GM23338 (cell line): ENCODE measurements at regions not wholly inside any gene's neighbourhood (a gene's known extent, or its start where the extent isn't known, plus 50 kb on each side); places are given as distances from the start of the nearest gene placed in this dataset.

Experiments used
- ATAC-seq: fragments of 200-7000 bp; cut with Tn5 transposase; 3 replicates; pipeline ENCODE4 v1.9.1; 2020
- DNase-seq: peaks from one replicate; pipeline ENCODE4 v3.0.0-alpha.2; 2015; ENCODE audit warnings: low spot score
- H2AFZ ChIP-seq: fragments of 200-600 bp; sonication (generic); 2 replicates; pipeline ENCODE4 v1.8.0; 2016; ENCODE audit warnings: antibody characterized with exemption, mild to moderate bottlenecking, moderate library complexity
- H3F3A ChIP-seq: fragments of 200-600 bp; sonication (generic); replicated peaks from 2 replicates; pipeline ENCODE4 v1.8.0; 2017; ENCODE audit warnings: antibody characterized with exemption, mixed run types, low read depth
- H3K27ac ChIP-seq: fragments of 200-600 bp; sonication (generic); 2 replicates; pipeline ENCODE4 v1.6.1; 2016; ENCODE audit warnings: low read depth
- H3K27me3 ChIP-seq: fragments of 200-600 bp; sonication (generic); 2 replicates; pipeline ENCODE4 v1.8.0; 2016; ENCODE audit warnings: mild to moderate bottlenecking, mixed run types, moderate library complexity; ENCODE audit not compliant: insufficient read depth
- H3K36me3 ChIP-seq: fragments of 200-600 bp; sonication (generic); 2 replicates; pipeline ENCODE4 v1.8.0; 2016; ENCODE audit warnings: mild to moderate bottlenecking; ENCODE audit not compliant: insufficient read depth
- H3K4me1 ChIP-seq: fragments of 200-600 bp; sonication (generic); 2 replicates; pipeline ENCODE4 v1.8.0; 2016; ENCODE audit warnings: mild to moderate bottlenecking, moderate library complexity; ENCODE audit not compliant: insufficient read depth
- H3K4me2 ChIP-seq: fragments of 200-600 bp; sonication (generic); 2 replicates; pipeline ENCODE4 v1.7.1; 2017; ENCODE audit warnings: mixed run types
- H3K4me3 ChIP-seq: fragments of 200-600 bp; sonication (generic); 2 replicates; pipeline ENCODE4 v1.6.1; 2016; ENCODE audit warnings: mixed run types
- H3K79me2 ChIP-seq: fragments of 200-600 bp; sonication (generic); replicated peaks from 2 replicates; pipeline ENCODE4 v1.8.0; 2017; ENCODE audit warnings: mild to moderate bottlenecking; ENCODE audit not compliant: insufficient read depth
- H3K9me2 ChIP-seq: fragments of 200-600 bp; sonication (generic); 2 replicates; pipeline ENCODE4 v1.8.0; 2017; ENCODE audit not compliant: insufficient read depth
- H4K20me1 ChIP-seq: fragments of 200-600 bp; sonication (generic); replicated peaks from 2 replicates; pipeline ENCODE4 v1.8.0; 2017; ENCODE audit warnings: mild to moderate bottlenecking; ENCODE audit not compliant: insufficient read depth
- H3K27ac Mint-ChIP-seq: 2 replicates; pipeline ENCODE4 v1.8.0; 2020; ENCODE audit warnings: inconsistent platforms, mild to moderate bottlenecking, moderate library complexity, mixed read lengths
- H3K27me3 Mint-ChIP-seq: 3 replicates; pipeline ENCODE4 v1.8.0; 2022; ENCODE audit warnings: low read depth, mild to moderate bottlenecking, moderate library complexity, mixed read lengths, inconsistent platforms; ENCODE audit not compliant: insufficient read depth, poor library complexity
- H3K36me3 Mint-ChIP-seq: 3 replicates; pipeline ENCODE4 v1.8.0; 2021; ENCODE audit warnings: low read depth, mild to moderate bottlenecking, inconsistent platforms, moderate library complexity, mixed read lengths
- H3K4me1 Mint-ChIP-seq: 3 replicates; pipeline ENCODE4 v1.8.0; 2020; ENCODE audit warnings: mild to moderate bottlenecking, inconsistent platforms, mixed read lengths
- H3K4me3 Mint-ChIP-seq: 3 replicates; pipeline ENCODE4 v1.8.0; 2021; ENCODE audit warnings: moderate library complexity, mild to moderate bottlenecking, inconsistent platforms, mixed read lengths
- H3K9me3 Mint-ChIP-seq: 3 replicates; pipeline ENCODE4 v1.8.0; 2020; ENCODE audit warnings: moderate library complexity, mild to moderate bottlenecking, inconsistent platforms, mixed read lengths
- EZH2phosphoT487 ChIP-seq: fragments of 200-600 bp; sonication (generic); IDR thresholded peaks from one replicate; pipeline ENCODE4 v1.8.1; 2018; ENCODE audit warnings: antibody characterized with exemption; ENCODE audit not compliant: unreplicated experiment
- JUNB ChIP-seq: IDR thresholded peaks from one replicate; pipeline ENCODE4 v1.6.1; 2016; ENCODE audit warnings: antibody characterized with exemption; ENCODE audit not compliant: unreplicated experiment
- NANOG ChIP-seq: IDR thresholded peaks from 2 replicates; pipeline ENCODE4 v1.6.1; 2016; ENCODE audit warnings: antibody characterized with exemption, borderline replicate concordance
- STAT1 ChIP-seq: IDR thresholded peaks from one replicate; pipeline ENCODE4 v1.6.1; 2016; ENCODE audit warnings: antibody characterized with exemption; ENCODE audit not compliant: unreplicated experiment
- ZNF331 ChIP-seq: fragments of 250-450 bp; sonication (Bioruptor Pico); IDR thresholded peaks from 2 replicates; pipeline ENCODE4 v1.5.0; 2020; ENCODE audit warnings: low read depth, mild to moderate bottlenecking, moderate library complexity
- TF ChIP-seq, protein P1 (sequence below): fragments of 250-450 bp; sonication (Bioruptor Pico); IDR thresholded peaks from 2 replicates; pipeline ENCODE4 v1.5.0; 2020; ENCODE audit warnings: mild to moderate bottlenecking, moderate library complexity
- TF ChIP-seq, protein P2 (sequence below): IDR thresholded peaks from one replicate; pipeline ENCODE4 v1.6.1; 2018; ENCODE audit warnings: antibody characterized with exemption; ENCODE audit not compliant: unreplicated experiment

DNA sequence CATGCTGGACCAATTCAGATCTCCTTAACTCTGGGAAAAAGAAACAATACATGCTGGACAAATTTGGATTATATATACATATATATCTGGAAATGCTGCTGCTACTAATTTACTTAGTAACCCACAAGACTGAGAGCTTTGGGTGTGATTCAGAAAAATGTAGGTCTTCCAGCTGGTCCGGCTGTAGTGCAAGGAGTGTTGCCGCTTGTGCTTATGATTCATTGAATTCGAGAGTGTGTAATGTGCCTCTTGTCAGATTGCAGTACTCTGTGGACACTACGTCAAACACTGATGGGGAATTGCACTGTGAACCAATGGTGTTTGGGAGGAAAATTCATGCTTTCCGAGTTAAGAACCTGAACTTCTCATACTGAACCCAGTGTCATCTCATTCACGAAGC, 1155.5 kb downstream of the EPHA7 start (continued):
- TF ChIP-seq, protein P1, sequence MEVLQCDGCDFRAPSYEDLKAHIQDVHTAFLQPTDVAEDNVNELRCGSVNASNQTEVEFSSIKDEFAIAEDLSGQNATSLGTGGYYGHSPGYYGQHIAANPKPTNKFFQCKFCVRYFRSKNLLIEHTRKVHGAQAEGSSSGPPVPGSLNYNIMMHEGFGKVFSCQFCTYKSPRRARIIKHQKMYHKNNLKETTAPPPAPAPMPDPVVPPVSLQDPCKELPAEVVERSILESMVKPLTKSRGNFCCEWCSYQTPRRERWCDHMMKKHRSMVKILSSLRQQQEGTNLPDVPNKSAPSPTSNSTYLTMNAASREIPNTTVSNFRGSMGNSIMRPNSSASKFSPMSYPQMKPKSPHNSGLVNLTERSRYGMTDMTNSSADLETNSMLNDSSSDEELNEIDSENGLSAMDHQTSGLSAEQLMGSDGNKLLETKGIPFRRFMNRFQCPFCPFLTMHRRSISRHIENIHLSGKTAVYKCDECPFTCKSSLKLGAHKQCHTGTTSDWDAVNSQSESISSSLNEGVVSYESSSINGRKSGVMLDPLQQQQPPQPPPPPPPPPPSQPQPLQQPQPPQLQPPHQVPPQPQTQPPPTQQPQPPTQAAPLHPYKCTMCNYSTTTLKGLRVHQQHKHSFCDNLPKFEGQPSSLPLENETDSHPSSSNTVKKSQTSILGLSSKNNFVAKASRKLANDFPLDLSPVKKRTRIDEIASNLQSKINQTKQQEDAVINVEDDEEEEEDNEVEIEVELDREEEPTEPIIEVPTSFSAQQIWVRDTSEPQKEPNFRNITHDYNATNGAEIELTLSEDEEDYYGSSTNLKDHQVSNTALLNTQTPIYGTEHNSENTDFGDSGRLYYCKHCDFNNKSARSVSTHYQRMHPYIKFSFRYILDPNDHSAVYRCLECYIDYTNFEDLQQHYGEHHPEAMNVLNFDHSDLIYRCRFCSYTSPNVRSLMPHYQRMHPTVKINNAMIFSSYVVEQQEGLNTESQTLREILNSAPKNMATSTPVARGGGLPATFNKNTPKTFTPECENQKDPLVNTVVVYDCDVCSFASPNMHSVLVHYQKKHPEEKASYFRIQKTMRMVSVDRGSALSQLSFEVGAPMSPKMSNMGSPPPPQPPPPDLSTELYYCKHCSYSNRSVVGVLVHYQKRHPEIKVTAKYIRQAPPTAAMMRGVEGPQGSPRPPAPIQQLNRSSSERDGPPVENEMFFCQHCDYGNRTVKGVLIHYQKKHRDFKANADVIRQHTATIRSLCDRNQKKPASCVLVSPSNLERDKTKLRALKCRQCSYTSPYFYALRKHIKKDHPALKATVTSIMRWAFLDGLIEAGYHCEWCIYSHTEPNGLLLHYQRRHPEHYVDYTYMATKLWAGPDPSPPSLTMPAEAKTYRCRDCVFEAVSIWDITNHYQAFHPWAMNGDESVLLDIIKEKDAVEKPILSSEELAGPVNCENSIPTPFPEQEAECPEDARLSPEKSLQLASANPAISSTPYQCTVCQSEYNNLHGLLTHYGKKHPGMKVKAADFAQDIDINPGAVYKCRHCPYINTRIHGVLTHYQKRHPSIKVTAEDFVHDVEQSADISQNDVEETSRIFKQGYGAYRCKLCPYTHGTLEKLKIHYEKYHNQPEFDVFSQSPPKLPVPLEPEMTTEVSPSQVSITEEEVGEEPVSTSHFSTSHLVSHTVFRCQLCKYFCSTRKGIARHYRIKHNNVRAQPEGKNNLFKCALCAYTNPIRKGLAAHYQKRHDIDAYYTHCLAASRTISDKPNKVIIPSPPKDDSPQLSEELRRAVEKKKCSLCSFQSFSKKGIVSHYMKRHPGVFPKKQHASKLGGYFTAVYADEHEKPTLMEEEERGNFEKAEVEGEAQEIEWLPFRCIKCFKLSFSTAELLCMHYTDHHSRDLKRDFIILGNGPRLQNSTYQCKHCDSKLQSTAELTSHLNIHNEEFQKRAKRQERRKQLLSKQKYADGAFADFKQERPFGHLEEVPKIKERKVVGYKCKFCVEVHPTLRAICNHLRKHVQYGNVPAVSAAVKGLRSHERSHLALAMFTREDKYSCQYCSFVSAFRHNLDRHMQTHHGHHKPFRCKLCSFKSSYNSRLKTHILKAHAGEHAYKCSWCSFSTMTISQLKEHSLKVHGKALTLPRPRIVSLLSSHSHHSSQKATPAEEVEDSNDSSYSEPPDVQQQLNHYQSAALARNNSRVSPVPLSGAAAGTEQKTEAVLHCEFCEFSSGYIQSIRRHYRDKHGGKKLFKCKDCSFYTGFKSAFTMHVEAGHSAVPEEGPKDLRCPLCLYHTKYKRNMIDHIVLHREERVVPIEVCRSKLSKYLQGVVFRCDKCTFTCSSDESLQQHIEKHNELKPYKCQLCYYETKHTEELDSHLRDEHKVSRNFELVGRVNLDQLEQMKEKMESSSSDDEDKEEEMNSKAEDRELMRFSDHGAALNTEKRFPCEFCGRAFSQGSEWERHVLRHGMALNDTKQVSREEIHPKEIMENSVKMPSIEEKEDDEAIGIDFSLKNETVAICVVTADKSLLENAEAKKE (CRISPR knock-in tag) = no peak
- TF ChIP-seq, protein P2, sequence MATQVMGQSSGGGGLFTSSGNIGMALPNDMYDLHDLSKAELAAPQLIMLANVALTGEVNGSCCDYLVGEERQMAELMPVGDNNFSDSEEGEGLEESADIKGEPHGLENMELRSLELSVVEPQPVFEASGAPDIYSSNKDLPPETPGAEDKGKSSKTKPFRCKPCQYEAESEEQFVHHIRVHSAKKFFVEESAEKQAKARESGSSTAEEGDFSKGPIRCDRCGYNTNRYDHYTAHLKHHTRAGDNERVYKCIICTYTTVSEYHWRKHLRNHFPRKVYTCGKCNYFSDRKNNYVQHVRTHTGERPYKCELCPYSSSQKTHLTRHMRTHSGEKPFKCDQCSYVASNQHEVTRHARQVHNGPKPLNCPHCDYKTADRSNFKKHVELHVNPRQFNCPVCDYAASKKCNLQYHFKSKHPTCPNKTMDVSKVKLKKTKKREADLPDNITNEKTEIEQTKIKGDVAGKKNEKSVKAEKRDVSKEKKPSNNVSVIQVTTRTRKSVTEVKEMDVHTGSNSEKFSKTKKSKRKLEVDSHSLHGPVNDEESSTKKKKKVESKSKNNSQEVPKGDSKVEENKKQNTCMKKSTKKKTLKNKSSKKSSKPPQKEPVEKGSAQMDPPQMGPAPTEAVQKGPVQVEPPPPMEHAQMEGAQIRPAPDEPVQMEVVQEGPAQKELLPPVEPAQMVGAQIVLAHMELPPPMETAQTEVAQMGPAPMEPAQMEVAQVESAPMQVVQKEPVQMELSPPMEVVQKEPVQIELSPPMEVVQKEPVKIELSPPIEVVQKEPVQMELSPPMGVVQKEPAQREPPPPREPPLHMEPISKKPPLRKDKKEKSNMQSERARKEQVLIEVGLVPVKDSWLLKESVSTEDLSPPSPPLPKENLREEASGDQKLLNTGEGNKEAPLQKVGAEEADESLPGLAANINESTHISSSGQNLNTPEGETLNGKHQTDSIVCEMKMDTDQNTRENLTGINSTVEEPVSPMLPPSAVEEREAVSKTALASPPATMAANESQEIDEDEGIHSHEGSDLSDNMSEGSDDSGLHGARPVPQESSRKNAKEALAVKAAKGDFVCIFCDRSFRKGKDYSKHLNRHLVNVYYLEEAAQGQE = no peak
- TF ChIP-seq STAT1 (no peak), JUNB (no peak), NANOG (no peak), EZH2phosphoT487 (no peak)

DNA sequence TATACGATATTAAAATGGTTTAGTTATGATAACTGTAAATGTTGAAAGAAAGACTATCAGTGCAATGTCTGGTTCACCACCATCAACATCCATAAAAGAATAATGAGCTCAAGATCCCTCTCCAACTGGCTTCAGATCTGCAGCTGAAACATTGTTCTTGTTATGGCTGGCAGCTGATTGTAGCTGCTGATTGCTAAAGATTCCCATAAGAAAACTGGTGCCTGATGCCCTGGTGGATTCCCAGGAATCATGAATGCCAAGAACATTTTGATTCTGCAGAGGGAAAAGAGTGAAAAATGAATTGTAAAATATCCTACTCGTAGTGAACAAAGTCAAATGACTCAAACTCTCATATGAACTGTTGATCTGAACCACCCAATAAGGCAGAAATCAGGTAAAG, 1160.2 kb downstream of the EPHA7 start:
- H3K36me3 Mint-ChIP-seq = no peaks in the 10 kb centered on the region
- no peaks in the 10 kb centered on the region for H3K4me1 Mint-ChIP-seq
- ATAC-seq (no peak), DNase-seq (no peak)
- H3K9me3 Mint-ChIP-seq = no peaks in the 10 kb centered on the region
- H3K27me3 Mint-ChIP-seq = no peaks in the 10 kb centered on the region
- H3K27ac Mint-ChIP-seq = no peak overlapping the region
- Histone ChIP-seq H3F3A (no peaks in the 10 kb centered on the region), H3K79me2 (no peaks in the 10 kb centered on the region), H2AFZ (no peak overlapping the region), H3K4me3 (no peak overlapping the region), H3K9me2 (no peaks in the 10 kb centered on the region), H3K27ac (no peak overlapping the region), H3K36me3 (no peaks in the 10 kb centered on the region), H3K27me3 (no peaks in the 10 kb centered on the region), H3K4me1 (no peaks in the 10 kb centered on the region), H4K20me1 (no peaks in the 10 kb centered on the region), H3K4me2 (no peak overlapping the region)
- no peak overlapping the region for H3K4me3 Mint-ChIP-seq
- TF ChIP-seq, protein P1 (CRISPR knock-in tag) = no peak
- TF ChIP-seq ZNF331 (CRISPR knock-in tag) (no peak), STAT1 (no peak)
